ENCODE measurements at regions not wholly inside any gene's neighbourhood (a gene's known extent, or its start where the extent isn't known, plus 50 kb on each side); places are given as distances from the start of the nearest gene placed in this dataset.

- no peak for TF ChIP-seq GABPA (IDR thresholded peaks at IDR 0.05; ENCODE audit: low read depth)
- TF ChIP-seq TAF1 (IDR thresholded peaks at IDR 0.05; ENCODE audit: borderline replicate concordance, low read depth, low read length), result no peak
- TF ChIP-seq CHD2 (IDR thresholded peaks at IDR 0.05; ENCODE audit: low read length, partially characterized antibody), result no peak
- no peak for TF ChIP-seq ELF1 (IDR thresholded peaks at IDR 0.05)
- TF ChIP-seq NRF1 (IDR thresholded peaks at IDR 0.05; ENCODE audit: low read depth, low read length), result no peak
- no peak for TF ChIP-seq POLR2AphosphoS5 (IDR thresholded peaks at IDR 0.05; ENCODE audit: low read depth, low read length)
- TF ChIP-seq EP300 (IDR thresholded peaks at IDR 0.05; ENCODE audit: borderline replicate concordance in 1 of 2, low read depth in 1 of 2, low read length in 1 of 2), result peak; percentile 21 to 81; a peak in 3 of 4 replicates
- TF ChIP-seq USF1 (IDR thresholded peaks at IDR 0.05; ENCODE audit: borderline replicate concordance, low read depth), result no peak
- TF ChIP-seq MAX (IDR thresholded peaks at IDR 0.05; ENCODE audit: low read depth), result peak; percentile 32
- no peak for TF ChIP-seq YY1 (IDR thresholded peaks at IDR 0.05; ENCODE audit: low read depth)
- TF ChIP-seq GATA2 (CRISPR knock-in tag; IDR thresholded peaks at IDR 0.05), result no peak
- no peak for TF ChIP-seq IRF3 (IDR thresholded peaks at IDR 0.05; ENCODE audit: low read depth, low read length)
- no peak for TF ChIP-seq SMC3 (IDR thresholded peaks at IDR 0.05; ENCODE audit: low read depth, low read length)
- TF ChIP-seq TCF12 (IDR thresholded peaks at IDR 0.05), result peak; percentile 83
- TF ChIP-seq REST (IDR thresholded peaks at IDR 0.05; ENCODE audit: low read depth, low read length), result no peak
- peak; percentile 96 for TF ChIP-seq PBX3 (IDR thresholded peaks at IDR 0.05)
- TF ChIP-seq EZH2phosphoT487 (IDR thresholded peaks at IDR 0.05; ENCODE audit: borderline replicate concordance, low read depth), result no peak
- no peak for TF ChIP-seq RCOR1 (IDR thresholded peaks at IDR 0.05; ENCODE audit: low read length)
- no peak for TF ChIP-seq ZBTB33 (IDR thresholded peaks at IDR 0.05; ENCODE audit: borderline replicate concordance, low read depth)
- no peak for TF ChIP-seq SIN3A (IDR thresholded peaks at IDR 0.05; ENCODE audit: borderline replicate concordance, low read depth, low read length)
These were observed 327.1 kb upstream of the MTNR1B start (continued) for GRCh38 chr11:92642177-92642931.

Measured in SK-N-SH (cell line).